MM.1S (cell line): ENCODE measurements at regions not wholly inside any gene's neighbourhood (a gene's known extent, or its start where the extent isn't known, plus 50 kb on each side); places are given as distances from the start of the nearest gene placed in this dataset.

ENCODE experiments used
- CTCF ChIP-seq: fragments of 300-600 bp; sonication (generic); IDR thresholded peaks from 2 replicates; pipeline ENCODE4 v1.5.1; 2016; ENCODE audit warnings: antibody characterized with exemption, low read length, mixed read lengths
- EZH2 ChIP-seq: fragments of 300-600 bp; sonication (generic); optimal IDR thresholded peaks from 2 replicates; pipeline ENCODE3; 2017; ENCODE audit warnings: low read depth, mild to moderate bottlenecking, antibody characterized with exemption, low read length, mixed read lengths
- EZH2phosphoT487 ChIP-seq: fragments of 300-600 bp; sonication (generic); IDR thresholded peaks from 2 replicates; pipeline ENCODE4 v1.6.1; 2018; ENCODE audit warnings: antibody characterized with exemption, low read length

- no peak for TF ChIP-seq CTCF
- no peak for TF ChIP-seq EZH2
- no peak for TF ChIP-seq EZH2phosphoT487
Observed at GRCh38 chr3:174651951-174652350, 207.2 kb upstream of the NAALADL2 start.
